Aorta (tissue), 5 donors: ENCODE measurements at regions not wholly inside any gene's neighbourhood (a gene's known extent, or its start where the extent isn't known, plus 50 kb on each side); places are given as distances from the start of the nearest gene placed in this dataset.

Source experiments
- ATAC-seq: fragments of 200-7000 bp; cut with Tn5 transposase; one replicate; pipeline ENCODE4 v1.9.1; 2022; ENCODE audit warnings: moderate library complexity; ENCODE audit not compliant: low FRiP score
- DNase-seq, 2 donors: peaks; one replicate each; pipeline ENCODE4 v3.0.0-alpha.2; 2020
- H3K27ac ChIP-seq, 2 donors: one replicate each; pipeline ENCODE4 v1.5.1; 2013; ENCODE audit warnings: low read length in 2 of 2, mild to moderate bottlenecking in 2 of 2, moderate library complexity in 2 of 2, control low read depth in 1 of 2, inconsistent platforms in 1 of 2, low read depth in 1 of 2
- H3K27me3 ChIP-seq, 2 donors: one replicate each; pipeline ENCODE4 v1.6.1; 2013; ENCODE audit warnings: control low read depth in 1 of 2, low read length in 1 of 2, mild to moderate bottlenecking in 1 of 2, moderate library complexity in 1 of 2; ENCODE audit not compliant: insufficient read depth in 2 of 2, control insufficient read depth in 1 of 2
- H3K36me3 ChIP-seq, 2 donors: one replicate each; pipeline ENCODE4 v1.6.1; 2013; ENCODE audit warnings: control low read depth in 1 of 2, low read length in 1 of 2, mild to moderate bottlenecking in 1 of 2; ENCODE audit not compliant: insufficient read depth in 2 of 2, control insufficient read depth in 1 of 2
- H3K4me1 ChIP-seq, 2 donors: one replicate each; pipeline ENCODE4 v1.6.1; 2013; ENCODE audit warnings: low read length in 2 of 2, control low read depth in 1 of 2, mild to moderate bottlenecking in 1 of 2, moderate library complexity in 1 of 2; ENCODE audit not compliant: insufficient read depth in 2 of 2, control insufficient read depth in 1 of 2
- H3K4me3 ChIP-seq, 2 donors: one replicate each; pipeline ENCODE4 v1.5.1; 2013; ENCODE audit warnings: low read length in 2 of 2, control low read depth in 1 of 2, mild to moderate bottlenecking in 1 of 2
- H3K9me3 ChIP-seq: one replicate; pipeline ENCODE4 v1.6.1; 2013; ENCODE audit warnings: mild to moderate bottlenecking, low read length; ENCODE audit not compliant: control insufficient read depth
- WGBS, 2 donors: extraction: QIAGEN DNeasy Blood & Tissue Kit; methylation state at CpG; one replicate each; pipeline ENCODE4 v1.1.7; 2013; 5-methylcytosine and 5-hydroxymethylcytosine counted together
- intact Hi-C, 2 donors: fragments of 100-400 bp; cut with DNase I; formaldehyde crosslinking; loops; one replicate each; pipeline versions ENCODE4 v1.14.2 to v1.15.0; 2022
- donor health status: healthy with polysubstance abuse.
- donor health status: Bipolar disorder and iron deficiency.
- donor health status: DM: no; HTN: no; CAD: no.
- donor health status: DM: no; HTN: no; CAD: no.
- donor health status: DM: yes; HTN: yes; CAD: no.

DNA sequence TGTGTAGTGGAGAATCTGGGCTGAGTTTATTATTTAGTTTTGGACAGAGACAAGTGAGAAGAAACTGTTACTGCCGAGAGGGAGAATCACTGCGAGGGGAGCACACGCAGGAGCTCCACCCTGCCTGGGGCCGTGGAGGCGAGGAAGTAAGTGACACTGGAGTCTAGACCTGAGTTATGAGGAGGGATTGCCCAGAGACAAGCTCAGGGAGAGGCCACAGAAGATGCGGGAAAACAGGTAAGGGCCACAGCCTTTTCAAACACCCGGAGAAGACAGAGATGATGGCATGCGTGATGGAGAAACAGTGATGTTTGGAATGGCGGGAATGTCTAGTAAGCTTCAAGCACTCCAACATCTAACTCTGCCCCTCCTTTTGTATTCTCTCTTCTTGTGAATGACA lies 84.1 kb downstream of the TNFSF11 start:
- WGBS, 2 donors = 92 to 93% methylated on average over 9 of the region's 9 CpGs
- intact Hi-C loops = loop anchor here in 1 of 2 donors (5.0 kb wide), 1 partner anchor 149 kb away; no protein-coding TSS in a partner anchor
- Histone ChIP-seq H3K9me3 (no peaks in the 10 kb centered on the region), H3K4me1 (no peaks in the 10 kb centered on the region), H3K27ac (no peak overlapping the region), H3K4me3 (no peak overlapping the region), H3K27me3 (no peaks in the 10 kb centered on the region), H3K36me3 (no peaks in the 10 kb centered on the region)
- no peak for DNase-seq
- ATAC-seq = no peak

DNA sequence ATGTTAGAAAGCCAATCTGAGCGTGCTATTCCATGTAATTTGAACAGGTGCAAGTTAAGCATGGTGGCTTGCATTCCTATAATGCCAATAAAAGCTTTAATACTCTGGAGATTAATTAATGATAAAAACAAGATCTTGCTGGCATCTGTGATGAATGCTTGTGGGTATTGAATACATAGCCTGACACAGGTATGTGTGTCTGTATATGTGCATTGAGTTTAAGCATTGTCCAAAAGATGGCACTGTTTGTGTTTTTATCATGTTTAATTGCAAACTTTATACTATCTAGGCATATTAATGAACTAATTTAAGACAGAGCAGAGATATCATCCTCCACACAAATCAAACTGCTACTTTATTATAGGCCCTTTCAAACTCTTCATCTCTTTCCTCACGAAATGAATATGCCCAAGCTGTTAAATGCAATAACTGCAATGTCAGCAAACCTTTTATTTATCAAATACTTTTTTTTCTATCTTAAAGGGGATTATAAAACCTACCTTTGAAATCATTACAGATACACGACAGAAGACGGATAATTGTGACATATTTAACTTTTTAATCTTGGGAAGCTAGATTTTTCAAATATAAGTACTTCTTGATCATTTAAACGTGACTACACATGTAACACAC lies 86.5 kb downstream of the TNFSF11 start:
- DNase-seq = no peak
- Histone ChIP-seq H3K9me3 (no peaks in the 10 kb centered on the region), H3K36me3 (no peaks in the 10 kb centered on the region), H3K27me3 (no peaks in the 10 kb centered on the region), H3K4me3 (no peak overlapping the region), H3K27ac (no peak overlapping the region), H3K4me1 (no peaks in the 10 kb centered on the region)
- no peak for ATAC-seq
- WGBS, 2 donors = 79 to 81% methylated on average over 5 of the region's 5 CpGs
- intact Hi-C loops = no loop called here

DNA sequence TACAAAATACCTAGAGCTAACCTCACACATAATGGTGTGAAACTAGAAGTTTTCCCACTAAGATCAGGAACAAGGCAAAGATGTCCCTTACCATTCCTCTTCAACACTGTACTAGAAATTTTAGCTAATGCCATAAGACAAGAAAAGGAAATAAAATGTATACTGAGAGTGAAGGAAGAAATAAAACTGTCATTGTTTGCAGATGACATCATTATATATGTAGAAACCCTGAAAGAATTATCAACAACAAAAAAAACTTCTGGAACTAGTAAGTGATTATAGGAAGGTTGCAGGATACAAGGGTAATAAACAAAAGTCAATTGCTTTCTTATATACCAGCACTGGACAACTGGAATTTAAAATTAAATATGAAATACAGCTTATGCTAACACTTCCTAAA lies 93.7 kb downstream of the TNFSF11 start:
- Histone ChIP-seq H3K9me3 (peaks cover 2% of the 10 kb centered on the region), H3K36me3 (no peaks in the 10 kb centered on the region)
- ATAC-seq = no peak

DNA sequence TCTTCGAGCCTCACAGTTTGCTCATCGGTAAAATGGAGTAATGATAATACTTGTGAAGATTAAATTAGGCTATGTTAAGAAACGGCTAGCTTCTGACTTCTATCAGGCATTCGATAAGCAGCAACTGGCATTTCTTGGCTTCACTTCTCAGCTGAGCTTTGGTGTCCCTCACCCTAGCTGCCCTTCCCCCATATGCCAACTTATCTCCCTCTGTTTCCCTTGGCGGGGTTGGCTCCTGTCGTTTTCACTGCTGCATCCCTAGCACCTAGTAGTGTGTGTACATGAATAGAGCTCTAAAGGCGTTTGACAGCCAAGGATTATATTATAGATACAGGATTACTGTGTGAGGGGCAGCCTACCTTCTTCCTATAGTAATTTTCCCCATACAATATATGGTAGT lies 97.5 kb downstream of the TNFSF11 start:
- H3K27me3 ChIP-seq = no peaks in the 10 kb centered on the region
- ATAC-seq (no peak), DNase-seq (no peak)
- intact Hi-C loops = no loop called here
- no peak overlapping the region for H3K27ac ChIP-seq
- H3K36me3 ChIP-seq = no peaks in the 10 kb centered on the region
- H3K9me3 ChIP-seq = peaks cover 5% of the 10 kb centered on the region
- WGBS, 2 donors = 55 to 58% methylated on average over 7 of the region's 7 CpGs
- H3K4me1 ChIP-seq = no peaks in the 10 kb centered on the region
- H3K4me3 ChIP-seq = no peak overlapping the region

More for the DNA sequence above, 93.7 kb downstream of the TNFSF11 start:
- H3K4me3 ChIP-seq = no peak overlapping the region
- H3K27ac ChIP-seq = no peak overlapping the region
- DNase-seq = no peak
- intact Hi-C loops = no loop called here
- H3K27me3 ChIP-seq = no peaks in the 10 kb centered on the region
- H3K4me1 ChIP-seq = no peaks in the 10 kb centered on the region

- intact Hi-C loops = no loop called here
Observed at GRCh38 chr13:42673677-42674076, 99.7 kb downstream of the TNFSF11 start.

DNA sequence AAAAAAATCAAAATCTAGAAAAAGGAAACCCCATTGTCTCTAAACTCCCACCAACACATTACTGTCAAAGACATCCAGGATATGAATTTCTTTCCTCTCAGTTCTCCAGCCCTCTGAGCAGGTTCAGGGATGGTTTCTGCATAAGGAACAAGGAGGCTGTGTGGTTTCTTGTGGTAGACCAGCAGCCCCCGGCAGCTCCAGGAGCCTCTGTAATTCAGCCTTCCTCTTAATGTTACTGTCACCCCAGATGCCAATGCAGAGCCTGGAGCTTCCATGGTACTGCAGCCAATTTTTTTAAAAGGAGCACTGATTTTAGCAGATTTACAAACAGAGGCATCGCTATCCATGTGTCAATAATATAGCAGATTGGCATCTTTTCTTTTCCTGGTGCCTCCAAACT lies 100.6 kb upstream of the FAM216B start:
- no peaks in the 10 kb centered on the region for H3K36me3 ChIP-seq
- 42 to 46% methylated on average over 2 of the region's 2 CpGs for WGBS, 2 donors
- H3K4me3 ChIP-seq = no peak overlapping the region
- intact Hi-C loops = no loop called here
- ATAC-seq (no peak), DNase-seq (no peak)
- no peaks in the 10 kb centered on the region for H3K4me1 ChIP-seq
- no peaks in the 10 kb centered on the region for H3K27me3 ChIP-seq
- no peak overlapping the region for H3K27ac ChIP-seq
- no peaks in the 10 kb centered on the region for H3K9me3 ChIP-seq

More at GRCh38 chr13:42673677-42674076, 99.7 kb downstream of the TNFSF11 start:
- WGBS, 2 donors = 70 to 75% methylated on average over 2 of the region's 2 CpGs
- DNase-seq (no peak), ATAC-seq (no peak)
- no peaks in the 10 kb centered on the region for H3K27me3 ChIP-seq
- H3K4me3 ChIP-seq = no peak overlapping the region
- no peaks in the 10 kb centered on the region for H3K36me3 ChIP-seq
- H3K4me1 ChIP-seq = no peaks in the 10 kb centered on the region
- H3K27ac ChIP-seq = no peak overlapping the region
- peaks cover 5% of the 10 kb centered on the region for H3K9me3 ChIP-seq

DNA sequence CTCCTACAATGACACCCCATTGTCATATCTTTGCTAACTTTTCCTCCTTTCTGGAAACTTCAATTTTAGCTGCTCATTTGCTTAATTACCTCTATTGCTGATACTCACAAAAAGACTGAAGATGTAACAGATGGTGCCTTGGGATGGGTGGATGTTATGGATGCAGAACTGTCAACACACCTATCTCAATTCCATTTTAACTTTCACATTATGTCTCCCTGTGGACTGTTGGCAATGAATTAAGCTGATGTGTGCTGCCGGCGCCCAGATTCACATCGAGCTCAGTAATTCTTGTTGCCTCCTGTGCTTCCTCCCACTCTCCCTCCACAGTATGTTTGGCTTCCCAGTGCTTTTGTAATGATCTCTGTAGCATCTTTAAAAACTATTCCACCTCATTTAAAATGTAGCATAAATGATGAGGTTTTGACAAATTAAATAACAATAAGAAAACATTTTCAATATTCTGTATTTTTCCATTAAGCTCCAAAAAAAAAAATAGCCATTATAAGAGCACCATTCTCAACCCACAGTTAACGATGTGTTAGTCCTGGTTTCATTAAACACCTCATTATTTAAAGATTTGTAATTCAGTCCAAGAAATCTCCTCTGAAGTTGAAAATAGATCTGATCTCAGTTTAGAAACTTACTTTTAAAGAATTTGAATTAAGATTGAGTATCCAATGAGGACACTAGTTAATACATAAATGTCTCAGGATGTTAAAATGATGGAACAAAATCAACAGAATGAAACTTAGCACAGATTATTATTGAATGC lies 99.9 kb upstream of the FAM216B start:
- Histone ChIP-seq H3K27me3 (no peaks in the 10 kb centered on the region), H3K27ac (no peak overlapping the region), H3K36me3 (no peaks in the 10 kb centered on the region), H3K4me1 (no peaks in the 10 kb centered on the region), H3K4me3 (no peak overlapping the region), H3K9me3 (no peaks in the 10 kb centered on the region)
- no peak for DNase-seq
- intact Hi-C loops = no loop called here
- no peak for ATAC-seq
- 85% methylated on average over 4 of the region's 4 CpGs for WGBS, 2 donors

DNA sequence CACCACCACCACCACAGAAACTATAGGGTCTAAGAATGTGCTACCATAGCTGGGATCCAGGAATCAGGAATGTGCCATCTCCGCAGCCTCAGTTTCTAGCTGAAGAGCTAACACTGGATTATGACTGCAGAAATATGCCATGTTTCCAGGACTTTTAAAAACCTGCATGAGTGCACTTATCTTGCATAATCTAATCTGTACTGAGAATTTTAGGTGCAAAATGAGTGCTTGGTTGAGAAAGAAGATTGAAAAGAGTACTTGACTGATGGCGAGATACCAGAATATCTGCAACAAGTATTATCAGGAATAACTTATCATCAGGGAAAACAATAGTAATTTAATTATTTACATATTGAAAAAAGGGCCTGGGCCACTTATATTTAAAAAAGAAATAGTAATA lies 97.2 kb upstream of the FAM216B start:
- no peaks in the 10 kb centered on the region for H3K4me1 ChIP-seq
- intact Hi-C loops = no loop called here
- no peak for DNase-seq
- no peaks in the 10 kb centered on the region for H3K36me3 ChIP-seq
- ATAC-seq = no peak
- no peaks in the 10 kb centered on the region for H3K9me3 ChIP-seq
- no peak overlapping the region for H3K27ac ChIP-seq
- H3K4me3 ChIP-seq = no peak overlapping the region
- H3K27me3 ChIP-seq = no peaks in the 10 kb centered on the region
- WGBS, 2 donors = 46 to 64% methylated on average over 2 of the region's 2 CpGs

- H3K4me3 ChIP-seq = no peak overlapping the region
- DNase-seq = no peak
- H3K9me3 ChIP-seq = no peaks in the 10 kb centered on the region
- H3K4me1 ChIP-seq = no peaks in the 10 kb centered on the region
- no peak overlapping the region for H3K27ac ChIP-seq
- no peaks in the 10 kb centered on the region for H3K27me3 ChIP-seq
- H3K36me3 ChIP-seq = no peaks in the 10 kb centered on the region
- 71 to 72% methylated on average over 4 of the region's 4 CpGs for WGBS, 2 donors
- ATAC-seq = no peak
- intact Hi-C loops = no loop called here
Observed at GRCh38 chr13:42685751-42686150, 95.6 kb upstream of the FAM216B start.
